RWPE1 (cell line): ENCODE measurements at regions not wholly inside any gene's neighbourhood (a gene's known extent, or its start where the extent isn't known, plus 50 kb on each side); places are given as distances from the start of the nearest gene placed in this dataset.
A peak's percentile ranks its signal among the peaks of the same experiment; 100 is the strongest.

ENCODE experiments used
- CTCF ChIA-PET: fragments of 350-600 bp; sonication (Branson Sonifier 250); formaldehyde crosslinking; extraction: SDS; loops from one replicate; lab custom pipeline; 2021; lab: Yijun Ruan, JAX
- POLR2A ChIA-PET: fragments of 400-600 bp; formaldehyde crosslinking; extraction: SDS; loops from one replicate; lab custom pipeline; 2020; ENCODE audit warnings: antibody characterized with exemption; ENCODE audit not compliant: low non-redundant PET; lab: Yijun Ruan, JAX
- DNase-seq: peaks from one replicate; pipeline ENCODE4 v3.0.0; 2012; ENCODE audit warnings: low spot score
- H3K27ac ChIP-seq: fragments of 450-650 bp; 2 replicates; pipeline ENCODE4 v1.5.1; 2017
- CTCF ChIP-seq: fragments of 450-650 bp; conservative IDR thresholded peaks from 2 replicates; pipeline ENCODE4 v1.5.1; 2017; ENCODE audit warnings: low read depth, mild to moderate bottlenecking

- POLR2A ChIA-PET = no interaction called here
- TF ChIP-seq CTCF = no peak
These were observed 166.9 kb upstream of the UMPS start for GRCh38 chr3:124563376-124563775.

GRCh38 chr3:124565013-124565412 lies 165.2 kb upstream of the UMPS start:
- peak; percentile 76 for DNase-seq
- POLR2A ChIA-PET = no interaction called here
- TF ChIP-seq CTCF = peak; percentile 86
- H3K27ac ChIP-seq = no peak overlapping the region
- CTCF ChIA-PET = interaction anchor here (0.6 to 6.2 kb wide), 25 partner anchors 9 to 1489 kb away, joined by 3 to 61 read pairs (median 4); no protein-coding TSS in a partner anchor

More at GRCh38 chr3:124563376-124563775, 166.9 kb upstream of the UMPS start:
- DNase-seq = peak; percentile 37
- CTCF ChIA-PET = interaction anchor here (6.2 kb wide), 1 partner anchor 125 kb away, joined by 61 read pairs; no protein-coding TSS in a partner anchor
- H3K27ac ChIP-seq = no peak overlapping the region

GRCh38 chr3:124565551-124565950 lies 164.7 kb upstream of the UMPS start:
- CTCF ChIA-PET = interaction anchor here (0.6 to 6.2 kb wide), 26 partner anchors 9 to 1489 kb away, joined by 3 to 61 read pairs (median 4); no protein-coding TSS in a partner anchor
- no peak for DNase-seq
- POLR2A ChIA-PET = no interaction called here
- no peak overlapping the region for H3K27ac ChIP-seq
- TF ChIP-seq CTCF = no peak

- CTCF ChIA-PET = interaction anchor here (6.2 kb wide), 1 partner anchor 122 kb away, joined by 61 read pairs; no protein-coding TSS in a partner anchor
- POLR2A ChIA-PET = no interaction called here
- DNase-seq = no peak
- no peak for TF ChIP-seq CTCF
- no peak overlapping the region for H3K27ac ChIP-seq
These were observed 163.6 kb upstream of the UMPS start for GRCh38 chr3:124566701-124567100.

GRCh38 chr3:124567179-124567578 lies 163.1 kb upstream of the UMPS start:
- CTCF ChIA-PET = interaction anchor here (6.2 kb wide), 1 partner anchor 122 kb away, joined by 61 read pairs; no protein-coding TSS in a partner anchor
- no peak for TF ChIP-seq CTCF
- POLR2A ChIA-PET = no interaction called here
- no peak for DNase-seq
- H3K27ac ChIP-seq = no peak overlapping the region

- no peak for TF ChIP-seq CTCF
- POLR2A ChIA-PET = no interaction called here
- CTCF ChIA-PET = interaction anchor here (0.6 to 2.2 kb wide), 3 partner anchors 10 to 869 kb away, joined by 3 to 9 read pairs (median 3); no protein-coding TSS in a partner anchor
- no peak for DNase-seq
- no peak overlapping the region for H3K27ac ChIP-seq
These were observed 160.5 kb upstream of the UMPS start for GRCh38 chr3:124569761-124570160.
